NCI-H510A treated with DMSO at 0.1 percent for 48 hours (cell line): ENCODE measurements at regions not wholly inside any gene's neighbourhood (a gene's known extent, or its start where the extent isn't known, plus 50 kb on each side); places are given as distances from the start of the nearest gene placed in this dataset.
"Not testable (repeated sequence)": the region's sequence is repeated elsewhere in the genome, so short reads cannot be mapped to it uniquely, and the experiment has no call there.

Experiments
- DNase-seq: peaks from one replicate; lab custom pipeline; 2025; lab: John Stamatoyannopoulos, UW

DNA sequence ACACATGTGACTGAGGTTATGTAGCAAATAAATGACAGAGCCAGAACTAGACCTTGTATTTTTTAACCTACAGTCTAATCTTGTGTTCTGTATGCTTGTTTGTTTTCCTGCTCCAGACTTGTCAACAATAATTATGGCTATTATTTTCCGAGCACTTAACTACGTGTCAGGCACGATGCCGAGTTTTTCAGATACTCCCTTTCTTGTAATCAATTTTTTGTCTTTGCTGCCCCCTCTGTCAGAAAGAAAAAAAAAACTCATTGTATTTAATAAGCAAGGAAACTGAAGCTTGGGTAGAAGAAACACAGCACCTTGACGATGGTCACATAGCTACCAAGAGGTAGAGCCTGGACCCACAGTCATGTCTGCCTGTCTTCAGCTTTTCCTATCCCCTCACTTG, 95.7 kb upstream of the TRIM77 start:
- not testable (repeated sequence) for DNase-seq

DNA sequence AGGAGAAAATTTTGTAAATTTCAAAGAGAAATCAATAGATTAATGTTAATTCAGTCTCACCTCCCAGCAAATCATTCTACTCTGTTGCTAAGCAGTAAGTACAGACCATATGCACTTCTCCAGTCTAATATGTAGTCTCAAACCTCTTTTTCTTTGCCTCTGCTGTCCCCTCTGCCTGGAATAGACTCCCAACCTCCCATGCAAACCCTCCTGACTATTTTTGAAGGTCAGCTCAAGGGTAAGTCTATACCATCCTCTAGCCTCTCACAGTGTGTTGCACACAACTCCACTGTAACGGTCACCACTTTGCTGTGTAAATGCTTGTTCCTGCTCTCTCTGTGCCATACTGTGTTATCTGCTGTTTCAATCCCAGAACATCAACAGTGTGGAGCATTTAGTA, 94.5 kb upstream of the TRIM77 start:
- not testable (repeated sequence) for DNase-seq

DNA sequence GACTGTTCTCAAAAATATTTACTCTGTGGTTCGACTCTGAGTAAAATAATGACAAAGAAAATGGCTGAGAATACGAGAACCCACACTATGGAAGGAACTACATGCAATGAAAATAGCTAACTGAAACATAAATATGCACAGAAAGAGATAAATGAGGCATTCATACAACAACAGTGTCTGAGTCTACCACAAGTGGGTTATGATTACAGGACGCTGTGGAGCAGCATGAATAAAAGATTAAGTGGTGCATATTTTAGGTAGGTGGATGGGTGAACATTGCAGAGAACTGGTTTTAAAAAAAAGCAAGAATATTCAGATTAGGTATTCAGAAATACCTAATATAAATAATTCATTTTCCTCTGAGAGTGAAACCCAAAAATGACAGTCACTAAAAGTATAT, 93.9 kb upstream of the TRIM77 start:
- DNase-seq: not testable (repeated sequence)

- DNase-seq: peak; percentile 50
Observed at GRCh38 chr11:89616999-89617602, 93.0 kb upstream of the TRIM77 start.

GRCh38 chr11:89620721-89621120, 89.4 kb upstream of the TRIM77 start:
- not testable (repeated sequence) for DNase-seq

DNA sequence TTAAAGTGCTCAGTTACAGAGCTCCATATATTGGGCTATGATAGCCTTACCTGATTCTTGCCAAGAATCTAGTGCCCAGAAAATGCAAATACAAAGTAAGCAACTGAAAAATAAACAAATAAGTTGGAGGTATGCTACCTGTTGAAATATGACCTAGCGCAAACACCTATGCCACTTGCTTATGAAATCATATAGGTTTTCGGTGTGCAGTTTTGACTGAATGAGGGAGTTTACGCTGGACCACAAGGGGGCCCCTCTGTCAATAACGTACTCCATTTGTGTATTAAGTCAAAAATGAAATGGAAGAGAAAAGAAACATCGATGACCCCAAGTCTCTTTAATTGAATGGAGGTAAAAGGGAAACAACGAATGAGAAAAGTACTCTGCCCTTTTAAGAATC, 84.9 kb upstream of the TRIM77 start:
- DNase-seq: peak; percentile 8

DNA sequence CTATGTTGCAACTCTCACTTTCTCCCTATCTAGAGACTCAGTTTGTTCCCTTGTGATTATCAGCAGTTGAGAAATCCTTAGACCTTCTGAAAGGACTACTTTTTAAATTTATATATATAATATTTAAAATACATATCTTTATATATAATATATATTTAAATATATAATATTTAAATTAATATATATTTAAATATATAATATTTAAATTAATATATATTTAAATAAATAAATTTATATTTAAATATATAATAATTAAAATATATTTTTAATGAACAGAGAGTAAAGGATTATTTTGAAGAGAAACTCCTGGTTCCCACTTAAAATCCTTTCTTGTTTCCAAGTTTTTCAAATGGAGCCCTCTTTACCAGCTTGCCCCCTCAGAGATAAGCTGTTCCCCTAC, 83.7 kb upstream of the TRIM77 start:
- DNase-seq: no peak

GRCh38 chr11:89626881-89627280, 83.2 kb upstream of the TRIM77 start:
- DNase-seq: not testable (repeated sequence)

DNA sequence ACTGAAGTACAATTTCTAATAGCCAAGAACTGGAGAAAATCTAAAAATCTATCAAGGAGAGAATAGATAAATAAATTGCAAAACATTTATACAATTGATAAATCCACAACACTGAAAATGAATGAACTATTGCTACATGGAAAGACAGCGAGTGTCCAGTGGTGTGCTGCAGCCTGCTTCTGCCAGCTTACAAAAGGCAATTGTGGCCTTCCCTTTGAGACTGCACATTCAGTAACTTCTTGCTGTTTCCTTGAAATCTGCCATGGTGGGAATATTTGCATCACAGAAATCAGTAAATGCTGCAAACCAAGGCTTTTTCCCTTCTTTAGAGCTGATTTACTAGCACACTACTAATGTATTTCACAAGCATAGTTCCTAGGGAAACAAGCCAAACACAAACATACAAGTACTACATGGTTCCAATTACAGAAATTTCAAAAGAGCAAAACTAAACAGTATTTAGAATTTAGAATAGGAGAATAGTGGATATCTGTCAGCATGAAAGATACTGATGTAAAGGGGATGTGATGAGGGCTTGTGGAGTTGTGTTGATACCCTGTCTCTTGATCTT, 76.9 kb upstream of the TRIM77 start:
- DNase-seq: no peak

DNA sequence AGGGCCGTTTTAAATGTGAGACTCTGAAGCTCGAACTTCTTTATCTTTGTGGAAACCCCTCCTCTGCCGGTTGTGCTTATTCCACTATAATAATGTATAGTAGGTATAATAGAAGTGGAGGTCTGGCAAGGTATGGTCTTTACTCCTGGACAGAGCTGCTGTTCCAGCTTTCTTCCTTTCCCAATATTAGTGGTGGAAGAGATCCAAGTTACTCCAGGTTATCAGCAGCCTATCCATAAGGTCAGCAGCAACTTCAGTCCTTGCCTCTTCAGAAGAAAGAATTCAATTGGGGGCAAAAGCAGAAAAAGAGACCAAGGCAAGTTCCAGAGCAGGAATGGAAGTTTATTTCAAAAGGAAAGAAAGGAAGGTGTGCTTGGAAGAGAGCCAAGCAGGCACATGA, 69.3 kb upstream of the TRIM77 start:
- DNase-seq: not testable (repeated sequence)

- not testable (repeated sequence) for DNase-seq
Observed at GRCh38 chr11:89648232-89648631, 61.9 kb upstream of the TRIM77 start.

DNA sequence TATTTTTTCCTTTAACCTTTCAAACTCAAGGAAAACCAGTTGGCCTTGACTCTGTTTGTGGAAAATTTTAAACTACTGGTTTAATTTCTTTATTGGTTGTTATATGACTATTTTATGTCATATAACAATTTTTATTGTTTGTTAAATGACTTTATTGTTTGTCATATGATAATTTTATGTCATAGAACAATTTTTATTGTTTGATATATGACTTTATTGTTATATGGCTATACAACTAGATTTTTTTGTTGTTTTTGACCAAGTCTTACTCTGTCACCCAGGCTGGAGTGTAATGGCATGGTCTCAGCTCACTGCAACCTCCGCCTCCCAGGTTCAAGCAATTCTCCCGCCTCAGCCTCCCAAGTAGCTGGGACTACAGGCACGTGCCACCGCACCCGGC, 61.1 kb upstream of the TRIM77 start:
- not testable (repeated sequence) for DNase-seq

DNA sequence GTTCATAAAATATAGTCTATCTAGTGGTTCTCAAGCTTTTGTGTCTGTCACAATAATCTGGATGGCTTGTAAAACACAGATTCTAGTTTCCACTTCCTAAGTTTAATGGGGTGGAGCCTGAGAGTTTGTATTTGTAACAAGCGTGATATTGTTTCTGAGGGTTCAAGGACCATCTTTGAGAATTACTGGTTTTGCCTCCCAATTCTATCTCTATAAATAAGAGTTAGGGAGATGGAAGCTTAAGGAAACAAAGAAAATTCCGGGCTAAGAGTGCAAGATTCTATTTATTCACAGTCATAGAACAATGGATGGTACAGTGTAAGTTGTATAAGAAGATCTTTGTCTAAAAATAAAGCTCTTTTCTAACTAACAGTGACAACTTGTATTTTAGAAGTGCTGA, 55.4 kb upstream of the TRIM77 start:
- not testable (repeated sequence) for DNase-seq

GRCh38 chr11:89658767-89659166, 51.3 kb upstream of the TRIM77 start:
- DNase-seq: not testable (repeated sequence)

DNA sequence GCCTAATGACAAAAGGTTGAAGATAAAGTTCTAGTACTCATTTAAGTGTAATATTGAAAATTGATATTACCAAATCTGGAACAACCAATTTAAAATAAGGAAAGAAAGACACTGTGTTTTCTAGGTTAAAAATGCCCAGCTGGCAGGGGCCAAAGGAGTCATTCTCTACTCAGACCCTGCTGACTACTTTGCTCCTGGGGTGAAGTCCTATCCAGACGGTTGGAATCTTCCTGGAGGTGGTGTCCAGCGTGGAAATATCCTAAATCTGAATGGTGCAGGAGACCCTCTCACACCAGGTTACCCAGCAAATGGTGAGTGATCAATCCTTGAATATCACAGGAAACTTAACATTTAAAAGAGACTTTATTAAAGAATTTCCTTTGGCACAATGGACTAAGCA, 50.7 kb upstream of the TRIM77 start:
- DNase-seq: not testable (repeated sequence)

DNA sequence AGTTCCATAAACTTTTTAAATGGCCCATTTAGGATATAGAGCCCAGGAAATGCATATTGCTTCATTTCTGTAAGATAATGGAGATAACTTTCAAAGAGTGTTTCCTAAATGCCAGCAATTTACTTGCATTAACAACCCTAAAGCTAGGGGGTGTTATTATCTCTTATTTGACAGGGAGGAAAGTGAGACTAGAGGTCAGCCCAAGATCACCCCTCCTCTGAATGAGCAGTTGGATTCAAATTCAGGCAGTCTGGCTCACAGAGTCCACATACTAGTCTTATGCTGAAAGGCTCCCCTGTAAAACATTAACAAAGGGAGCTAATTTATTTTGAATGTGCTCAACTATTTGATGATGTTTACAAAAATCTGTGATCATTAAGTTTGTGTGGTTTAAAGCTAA, 49.9 kb upstream of the TRIM77 start:
- no peak for DNase-seq
